ENCODE measurements at regions not wholly inside any gene's neighbourhood (a gene's known extent, or its start where the extent isn't known, plus 50 kb on each side); places are given as distances from the start of the nearest gene placed in this dataset.
"Not testable (repeated sequence)": the region's sequence is repeated elsewhere in the genome, so short reads cannot be mapped to it uniquely, and the experiment has no call there.

DNA sequence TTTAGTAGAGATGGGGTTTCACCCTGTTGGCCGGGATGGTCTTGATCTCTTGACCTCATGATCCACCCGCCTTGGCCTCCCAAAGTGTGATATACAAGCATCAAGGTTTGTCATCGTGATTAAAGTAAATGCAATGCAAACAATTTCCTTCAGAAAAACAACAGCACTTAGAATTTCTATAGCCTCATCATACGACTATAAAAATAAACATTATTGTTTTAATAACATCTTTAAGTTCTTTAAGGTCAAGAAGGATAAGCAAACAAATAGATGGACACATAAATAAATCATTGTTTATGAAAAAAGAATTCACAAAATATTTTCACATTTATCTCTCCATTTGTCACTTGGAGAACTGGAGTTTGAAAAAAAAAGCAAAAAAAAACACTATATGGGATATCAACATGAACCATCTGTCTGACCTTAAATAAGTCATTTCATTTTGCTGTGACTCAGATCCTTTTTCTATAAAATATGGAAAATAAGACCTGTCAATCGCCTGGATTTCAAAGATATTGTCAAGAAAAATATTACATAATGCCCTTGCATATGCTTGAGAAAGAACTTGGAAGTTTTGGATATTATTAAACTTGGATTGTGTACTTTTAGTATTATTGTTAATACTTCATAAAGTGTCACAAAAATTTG, 642.0 kb upstream of the KCNMB2 start:
- no peak for DNase-seq (ENCODE audit: low read depth in 2 of 2)

DNA sequence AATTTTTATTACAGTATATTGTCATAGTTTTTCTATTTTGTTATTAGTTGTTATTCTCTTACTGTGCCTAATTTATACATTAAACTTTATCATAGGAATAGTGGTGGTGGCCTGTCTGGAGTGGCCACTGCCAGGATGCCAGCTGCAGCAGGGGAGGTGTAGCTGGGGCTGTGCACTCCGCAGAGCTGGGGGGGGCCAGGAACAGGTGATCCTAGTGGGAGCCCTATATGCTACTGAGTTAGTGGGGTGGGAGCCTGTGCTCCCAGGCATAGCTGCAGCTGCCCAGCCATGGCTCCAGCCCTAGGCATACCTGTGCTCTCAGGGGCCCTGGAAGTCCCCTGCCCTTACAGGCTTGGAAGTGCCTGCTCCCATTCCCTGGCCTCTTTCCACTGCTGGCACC, 638.1 kb upstream of the KCNMB2 start:
- no peak for DNase-seq (ENCODE audit: low read depth in 2 of 2)

DNA sequence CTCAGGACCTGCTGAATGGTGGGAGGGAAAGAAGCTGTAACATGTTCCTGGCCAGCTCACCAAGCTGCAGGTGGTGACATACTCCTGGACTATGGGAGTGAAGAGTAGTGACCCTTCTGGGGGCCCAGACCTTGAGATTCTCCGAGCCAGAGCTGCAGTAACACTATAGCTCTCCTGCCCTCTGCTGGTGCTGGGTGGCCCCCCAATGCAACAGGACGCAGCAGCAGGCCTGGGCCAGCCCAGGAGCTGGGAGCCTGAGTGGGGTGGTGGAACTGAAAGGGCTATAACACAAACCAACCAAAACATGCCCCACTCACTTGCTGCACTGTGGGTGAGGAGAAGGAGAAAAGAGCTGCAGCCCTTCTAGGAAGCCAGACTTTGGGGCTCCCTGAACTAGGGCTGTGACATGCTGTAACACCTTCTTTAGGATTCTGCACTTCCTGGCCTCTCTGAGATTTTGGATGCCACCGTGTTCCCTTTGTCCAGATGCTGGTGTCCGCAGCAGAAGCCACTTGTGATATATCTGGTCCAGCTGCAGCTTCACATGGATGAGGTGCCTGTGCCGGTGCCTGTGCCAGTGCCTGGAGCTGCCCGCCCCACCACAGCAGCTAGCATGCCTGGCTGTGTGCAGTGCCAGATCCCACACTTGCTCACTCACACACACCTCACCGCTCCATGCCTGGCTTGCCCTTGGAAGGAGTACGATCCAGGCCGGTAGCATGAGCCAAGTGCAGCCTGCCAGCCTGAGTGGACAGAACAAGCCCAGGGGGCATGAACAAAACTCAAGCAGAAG, 636.8 kb upstream of the KCNMB2 start:
- no peak for DNase-seq (ENCODE audit: low read depth in 2 of 2)

DNA sequence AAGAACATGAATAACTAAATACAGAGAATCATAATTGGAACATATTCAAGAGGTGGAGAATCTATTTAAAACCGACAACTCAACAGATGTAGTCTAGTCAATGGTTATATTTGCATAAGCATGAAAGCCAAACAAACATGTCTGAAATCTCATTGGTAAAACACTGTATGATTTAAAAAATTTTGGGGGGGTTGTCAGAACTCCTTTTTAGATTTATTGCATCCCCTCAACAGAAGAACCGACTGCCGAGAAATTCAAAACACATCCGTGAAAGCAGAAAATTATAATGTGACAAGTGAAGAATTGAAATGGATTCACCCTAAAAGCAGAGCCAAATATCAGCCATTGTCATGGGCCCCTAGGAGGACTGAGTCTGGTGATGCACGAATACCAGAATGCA, 633.4 kb upstream of the KCNMB2 start:
- no peak for DNase-seq (ENCODE audit: low read depth in 2 of 2)

DNA sequence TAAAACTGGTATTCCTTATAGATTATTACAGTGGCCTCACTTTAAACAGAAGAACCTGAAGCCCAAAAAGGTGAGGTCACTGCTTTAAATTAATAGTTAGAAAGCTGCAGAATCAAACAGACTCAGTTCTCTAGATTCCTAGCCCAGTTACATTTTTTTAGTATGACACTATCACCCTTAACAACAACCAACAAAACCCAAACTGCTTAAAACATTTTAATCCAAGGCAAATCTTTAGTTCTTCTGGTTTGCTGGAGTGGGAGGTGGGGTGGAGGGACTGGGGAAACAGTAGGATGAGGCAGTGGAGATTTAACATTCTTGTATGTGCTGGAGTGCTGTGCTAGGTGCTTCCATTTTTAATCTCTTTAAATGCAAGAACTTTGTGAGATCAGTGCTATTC, 631.6 kb upstream of the KCNMB2 start:
- no peak for DNase-seq (ENCODE audit: low read depth in 2 of 2)

DNA sequence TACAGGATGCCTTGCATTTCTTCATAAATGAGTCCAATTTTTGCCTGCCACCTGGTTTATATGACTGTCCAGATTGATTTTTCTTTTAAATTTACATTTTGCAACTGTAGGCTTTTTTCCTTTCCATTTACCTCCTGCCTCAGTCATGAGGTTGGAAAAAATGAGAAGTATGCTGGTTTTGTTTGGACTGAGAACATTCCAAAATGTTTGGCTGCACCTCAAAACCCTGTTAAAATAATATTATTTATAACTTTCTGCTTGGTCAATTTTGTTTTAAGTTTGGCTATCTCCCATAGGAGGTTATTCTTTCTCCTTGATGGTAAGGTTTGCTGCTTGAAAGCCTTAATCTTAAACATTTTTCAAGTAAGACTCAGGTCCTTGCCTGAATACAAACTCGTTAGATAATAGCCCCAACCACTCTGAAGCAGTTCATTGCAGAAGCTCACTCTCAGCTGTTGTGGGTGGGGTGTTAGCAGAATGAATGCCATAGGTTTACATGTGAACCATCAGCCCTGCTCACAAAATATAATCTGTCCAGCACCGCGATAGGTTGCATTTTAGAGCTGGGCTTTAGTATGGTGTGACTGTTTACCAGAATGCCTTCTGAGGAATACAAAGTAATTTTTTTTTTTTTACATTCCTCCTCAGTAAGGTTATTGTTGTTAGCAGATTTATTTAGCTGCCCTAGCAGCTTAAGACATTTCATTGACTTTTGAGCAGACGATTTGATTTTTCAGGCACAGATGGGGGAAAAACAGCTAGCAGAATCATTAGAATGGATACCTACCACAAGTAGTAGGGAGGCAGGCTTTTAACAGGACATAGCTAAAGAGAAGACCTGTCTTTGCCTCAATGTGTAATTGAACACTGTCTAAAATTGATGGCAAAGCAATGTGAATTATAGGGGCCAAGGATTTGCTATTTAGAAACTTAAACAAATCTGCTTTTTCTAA, 630.8 kb upstream of the KCNMB2 start:
- DNase-seq (ENCODE audit: low read depth in 2 of 2) = no peak

DNA sequence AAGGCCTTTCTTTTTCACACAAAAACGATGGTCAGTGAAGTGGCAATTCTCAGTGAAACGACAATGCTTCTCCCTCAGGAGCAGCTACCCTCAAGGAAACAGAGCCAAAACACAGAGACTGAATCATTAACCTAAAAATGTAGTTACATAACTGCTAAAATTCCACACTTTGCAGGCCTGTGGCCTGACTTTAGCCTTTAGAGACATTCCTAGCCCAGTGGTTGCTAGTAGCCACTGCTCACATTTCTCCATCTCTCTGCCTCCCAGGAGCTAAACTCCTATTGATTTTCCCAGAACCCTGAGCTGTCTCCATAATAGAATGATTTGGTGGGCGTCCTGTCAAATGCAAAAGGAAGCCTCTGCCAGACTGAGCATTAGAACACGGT, 630.1 kb upstream of the KCNMB2 start:
- no peak for DNase-seq (ENCODE audit: low read depth in 2 of 2)

DNA sequence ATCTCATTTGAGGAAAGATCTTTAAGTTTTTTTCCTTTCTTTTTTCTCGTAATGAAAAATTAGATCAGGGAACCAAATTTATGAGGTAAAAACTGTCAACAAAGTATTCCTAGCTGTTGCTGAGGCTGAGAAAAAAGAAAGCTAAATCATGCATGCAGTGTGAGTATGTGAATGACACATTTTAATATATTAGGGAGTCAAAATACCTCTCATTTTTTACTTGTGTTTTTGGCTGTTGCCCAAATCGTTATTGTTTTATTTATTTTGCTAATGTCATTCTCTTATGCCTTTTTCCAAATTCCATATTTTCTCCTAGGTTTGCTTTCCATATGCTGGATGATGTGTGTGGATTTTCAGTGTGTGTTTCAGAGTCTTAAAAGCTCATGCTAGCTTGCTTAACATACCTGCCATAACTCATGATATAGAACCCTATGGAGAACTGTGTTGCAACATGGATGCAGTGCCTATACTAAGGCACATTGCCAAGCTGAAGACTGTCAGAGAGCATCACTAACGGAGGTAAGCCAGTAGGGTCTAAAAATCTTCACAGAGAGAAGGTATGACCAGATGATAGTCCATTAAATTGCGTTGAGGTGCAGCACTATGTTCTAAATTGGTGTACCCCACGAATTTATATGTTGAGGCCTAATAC, 629.5 kb upstream of the KCNMB2 start:
- no peak for DNase-seq (ENCODE audit: low read depth in 2 of 2)

DNA sequence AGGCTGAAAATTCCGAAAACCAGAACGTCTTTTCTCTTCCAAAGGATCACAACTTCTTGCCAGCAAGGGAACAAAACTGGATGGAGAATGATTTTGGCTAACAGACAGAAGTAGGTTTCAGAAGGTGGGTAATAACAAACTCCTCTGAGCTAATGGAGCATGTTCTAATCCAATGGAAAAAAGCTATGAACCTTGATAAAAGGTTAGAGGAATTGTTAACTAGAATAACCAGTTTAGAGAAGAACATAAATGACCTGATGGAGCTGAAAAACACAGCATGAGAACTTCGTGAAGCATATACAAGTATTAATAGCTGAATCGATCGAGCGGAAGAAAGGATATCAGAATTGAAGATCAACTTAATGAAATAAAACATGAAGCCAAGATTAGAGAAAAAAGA, 626.7 kb upstream of the KCNMB2 start:
- DNase-seq (ENCODE audit: low read depth in 2 of 2) = not testable (repeated sequence)

DNA sequence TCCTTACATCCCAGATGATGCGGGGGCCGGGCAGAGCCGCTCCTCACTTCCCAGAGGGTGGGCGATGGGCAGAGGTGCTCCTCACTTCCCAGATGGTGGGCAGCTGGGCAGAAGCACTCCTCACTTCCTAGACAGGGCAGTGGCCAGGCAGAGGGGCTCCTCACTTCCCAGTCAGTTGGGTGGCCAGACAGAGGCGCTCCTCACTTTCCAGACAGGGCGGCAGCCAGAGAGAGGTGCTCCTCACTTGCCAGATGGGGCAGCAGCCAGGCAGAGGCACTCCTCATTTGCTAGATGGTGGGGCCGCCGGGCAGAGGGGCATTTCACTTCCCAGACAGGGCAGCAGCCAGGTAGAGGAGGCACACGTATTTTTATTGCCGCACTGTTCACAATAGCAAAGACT, 622.0 kb upstream of the KCNMB2 start:
- no peak for DNase-seq (ENCODE audit: low read depth in 2 of 2)

DNA sequence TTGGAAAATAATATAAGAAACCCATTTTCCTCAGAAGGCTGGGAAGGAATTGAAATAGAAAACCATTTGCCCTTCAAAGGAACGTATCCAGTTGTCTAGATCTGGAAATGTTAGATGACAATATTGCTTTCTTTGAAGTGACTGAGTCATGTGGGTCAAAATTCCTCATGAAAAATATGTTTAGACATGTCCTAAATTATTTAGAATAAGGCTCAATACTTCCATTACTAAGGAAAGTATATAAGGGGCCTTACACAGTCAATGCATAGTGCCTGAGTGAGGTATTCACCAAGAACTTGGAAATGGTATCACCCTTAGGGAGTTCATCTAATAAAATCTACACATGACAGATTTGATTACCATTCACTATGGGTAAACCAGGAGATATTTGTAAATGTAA, 619.8 kb upstream of the KCNMB2 start:
- DNase-seq (ENCODE audit: low read depth in 2 of 2) = no peak

DNA sequence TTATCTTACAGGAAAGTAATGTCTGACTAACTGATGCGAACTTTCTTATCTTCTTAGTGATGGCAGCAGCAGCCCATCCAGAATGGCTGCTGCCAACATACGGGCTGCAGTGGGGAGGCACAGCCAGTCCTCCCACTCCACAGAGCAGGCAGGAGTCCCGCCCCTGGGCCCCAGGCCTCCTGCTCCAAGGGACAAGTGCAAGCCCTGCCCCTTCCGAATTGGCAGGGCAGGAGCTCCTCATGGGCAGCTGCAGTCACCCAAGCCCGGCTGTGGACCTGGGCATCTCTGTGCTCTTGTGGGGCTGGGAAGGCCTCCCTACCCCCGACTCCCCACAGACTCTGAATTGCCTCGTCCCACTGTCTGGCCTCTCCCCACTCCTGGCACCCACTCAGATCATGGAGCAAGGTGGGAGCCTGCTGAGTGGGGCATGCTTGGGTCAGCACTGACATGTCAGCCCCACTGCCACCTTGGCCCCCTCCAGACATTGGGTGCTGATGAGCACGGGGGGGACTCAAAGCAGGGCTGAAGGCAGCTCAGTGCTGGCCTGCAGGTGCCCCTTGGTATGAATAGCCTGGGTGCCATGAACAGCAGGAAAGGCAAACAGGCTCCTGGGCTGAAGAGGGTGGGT, 618.9 kb upstream of the KCNMB2 start:
- DNase-seq (ENCODE audit: low read depth in 2 of 2) = no peak

DNA sequence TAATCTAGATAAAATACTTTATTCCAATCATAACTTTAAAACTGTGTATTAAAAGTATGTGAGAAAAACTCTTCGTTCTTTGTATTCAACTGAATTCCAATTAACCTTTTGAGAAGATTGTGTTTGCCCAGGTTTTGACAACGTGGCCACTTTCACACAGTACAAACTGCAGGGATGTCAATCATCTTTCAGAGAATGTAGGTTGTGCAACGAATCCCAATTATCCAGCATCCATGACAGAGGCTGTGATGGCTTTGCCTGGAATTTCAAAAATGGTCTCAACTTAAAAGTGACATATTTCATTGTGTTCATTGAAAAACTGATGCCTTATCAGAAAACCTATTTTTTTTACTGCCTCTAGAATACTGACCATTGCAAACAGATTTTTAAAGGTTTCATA, 615.1 kb upstream of the KCNMB2 start:
- no peak for DNase-seq (ENCODE audit: low read depth in 2 of 2)

DNA sequence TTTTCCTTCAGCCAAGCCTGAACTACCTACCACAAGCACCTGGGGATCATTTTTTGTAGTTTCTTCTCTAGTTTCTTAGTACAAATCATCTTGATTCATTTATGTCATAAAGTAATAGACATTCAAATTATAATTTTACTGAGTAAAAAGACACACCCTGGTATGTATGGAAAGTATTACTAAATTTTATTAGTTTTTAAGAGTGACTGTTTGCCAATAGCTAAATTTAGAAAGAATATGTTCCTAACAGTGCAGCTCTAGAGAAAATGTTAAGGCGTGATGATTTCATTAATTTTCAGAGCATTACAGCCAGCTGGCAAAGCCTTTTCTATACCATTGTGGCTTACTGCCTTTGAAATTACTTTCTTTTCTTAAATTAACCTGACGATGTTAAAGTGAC, 612.0 kb upstream of the KCNMB2 start:
- DNase-seq (ENCODE audit: low read depth in 2 of 2) = no peak

DNA sequence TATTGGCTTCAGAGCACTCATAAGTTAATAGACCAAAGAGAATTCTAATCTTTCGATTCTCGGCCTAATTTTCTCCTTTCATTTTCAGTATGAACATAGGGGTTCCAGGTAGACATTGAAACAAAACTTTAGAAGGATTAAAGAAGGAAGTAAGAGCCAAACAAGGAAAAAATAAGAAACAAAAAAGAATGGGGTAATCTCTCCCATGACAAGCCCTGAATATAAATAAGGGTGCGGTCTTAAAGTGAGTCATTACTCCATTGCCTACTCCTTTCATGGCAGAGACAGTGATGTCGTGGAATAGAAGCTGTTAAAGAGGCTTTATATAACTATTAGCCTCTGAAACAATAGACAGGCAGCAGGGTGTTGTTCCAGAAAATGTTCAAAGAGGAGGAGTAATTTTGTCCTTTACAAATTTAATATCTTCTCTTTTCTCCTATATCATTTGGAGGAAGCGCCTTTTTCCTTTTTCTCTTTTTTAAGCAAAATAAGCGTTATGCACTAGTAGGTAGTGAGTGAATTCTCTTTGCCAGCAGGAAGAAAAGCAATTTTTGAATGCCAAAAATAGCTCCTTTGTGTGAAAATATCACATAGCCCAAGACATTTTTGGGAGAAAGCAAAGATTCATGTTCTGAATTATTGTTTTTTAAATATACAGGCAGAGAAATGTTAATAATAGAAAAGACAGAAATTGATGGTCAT, 607.9 kb upstream of the KCNMB2 start:
- DNase-seq (ENCODE audit: low read depth in 2 of 2) = no peak

DNA sequence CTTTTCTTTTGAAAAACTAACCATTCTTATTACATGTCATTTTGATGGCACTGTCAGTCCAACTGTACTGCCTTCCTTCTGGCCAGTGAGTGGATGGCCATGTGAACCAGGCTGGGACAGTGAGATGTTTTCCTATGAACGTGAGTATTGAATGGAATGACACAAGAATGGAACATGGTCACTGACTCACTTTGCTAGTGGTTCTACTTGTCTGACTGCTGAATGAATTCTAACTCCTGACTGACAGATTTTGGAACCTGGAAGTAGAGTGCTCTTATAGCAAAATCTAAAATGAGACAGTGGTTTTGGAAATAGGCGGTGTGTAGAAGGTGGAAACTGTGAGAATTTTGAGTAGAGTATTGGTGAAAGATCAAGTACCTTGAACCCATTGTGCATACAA, 606.9 kb upstream of the KCNMB2 start:
- DNase-seq (ENCODE audit: low read depth in 2 of 2) = no peak

DNA sequence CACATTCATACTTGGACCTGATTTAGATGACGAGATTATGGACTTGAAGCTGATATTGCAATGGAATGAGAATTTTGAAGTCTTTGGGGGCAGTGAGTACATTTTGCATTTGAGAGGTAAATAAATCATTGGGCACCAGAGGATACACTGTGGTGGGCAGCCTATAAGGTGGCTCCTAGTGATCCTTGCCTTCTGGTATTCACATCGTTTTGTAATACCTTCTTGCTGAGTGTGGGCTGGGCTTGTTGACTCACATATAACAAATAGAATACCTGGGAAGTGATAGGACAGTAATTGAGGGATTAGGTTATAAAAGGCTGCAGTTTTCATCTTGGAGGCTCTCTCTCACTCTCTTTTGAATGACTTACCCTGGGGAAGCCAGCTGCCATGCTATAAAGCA, 605.5 kb upstream of the KCNMB2 start:
- no peak for DNase-seq (ENCODE audit: low read depth in 2 of 2)

DNA sequence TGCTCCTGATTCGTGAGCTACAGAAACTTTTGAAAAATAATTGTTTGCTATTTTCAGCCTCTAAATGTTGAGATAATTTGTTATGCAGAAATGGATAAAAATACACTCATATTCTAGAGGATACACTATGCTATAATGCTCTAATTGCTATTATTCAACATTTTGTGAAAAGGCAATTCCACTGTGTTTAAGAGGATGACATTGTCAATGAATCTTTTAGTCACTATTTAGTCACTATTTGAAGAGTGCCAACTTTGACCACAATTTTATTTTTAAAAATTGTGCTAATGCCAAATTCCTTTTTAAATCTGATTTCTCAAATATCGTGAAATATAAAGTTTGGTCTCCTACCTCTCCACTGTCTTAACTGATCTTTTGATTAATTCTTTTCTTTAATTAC, 604.9 kb upstream of the KCNMB2 start:
- DNase-seq (ENCODE audit: low read depth in 2 of 2) = no peak

DNA sequence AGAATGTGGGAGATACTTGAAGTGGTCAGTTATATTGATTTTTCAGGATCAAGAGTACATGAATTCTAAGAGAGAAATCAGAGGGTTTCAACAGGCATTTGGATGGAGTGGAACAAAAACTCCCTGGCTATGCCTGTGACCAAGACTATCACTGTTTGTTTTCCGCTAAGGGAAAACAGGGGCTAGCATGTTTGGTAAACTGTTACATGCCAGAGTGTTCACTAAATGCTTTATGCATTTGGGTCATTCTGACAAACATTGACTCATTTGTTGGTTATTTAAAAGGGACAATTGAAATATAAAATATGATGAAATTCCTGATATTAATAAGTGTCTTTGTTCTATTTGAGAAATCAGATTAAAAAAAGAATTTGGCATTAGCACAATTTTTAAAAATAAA, 603.9 kb upstream of the KCNMB2 start:
- no peak for DNase-seq (ENCODE audit: low read depth in 2 of 2)

DNA sequence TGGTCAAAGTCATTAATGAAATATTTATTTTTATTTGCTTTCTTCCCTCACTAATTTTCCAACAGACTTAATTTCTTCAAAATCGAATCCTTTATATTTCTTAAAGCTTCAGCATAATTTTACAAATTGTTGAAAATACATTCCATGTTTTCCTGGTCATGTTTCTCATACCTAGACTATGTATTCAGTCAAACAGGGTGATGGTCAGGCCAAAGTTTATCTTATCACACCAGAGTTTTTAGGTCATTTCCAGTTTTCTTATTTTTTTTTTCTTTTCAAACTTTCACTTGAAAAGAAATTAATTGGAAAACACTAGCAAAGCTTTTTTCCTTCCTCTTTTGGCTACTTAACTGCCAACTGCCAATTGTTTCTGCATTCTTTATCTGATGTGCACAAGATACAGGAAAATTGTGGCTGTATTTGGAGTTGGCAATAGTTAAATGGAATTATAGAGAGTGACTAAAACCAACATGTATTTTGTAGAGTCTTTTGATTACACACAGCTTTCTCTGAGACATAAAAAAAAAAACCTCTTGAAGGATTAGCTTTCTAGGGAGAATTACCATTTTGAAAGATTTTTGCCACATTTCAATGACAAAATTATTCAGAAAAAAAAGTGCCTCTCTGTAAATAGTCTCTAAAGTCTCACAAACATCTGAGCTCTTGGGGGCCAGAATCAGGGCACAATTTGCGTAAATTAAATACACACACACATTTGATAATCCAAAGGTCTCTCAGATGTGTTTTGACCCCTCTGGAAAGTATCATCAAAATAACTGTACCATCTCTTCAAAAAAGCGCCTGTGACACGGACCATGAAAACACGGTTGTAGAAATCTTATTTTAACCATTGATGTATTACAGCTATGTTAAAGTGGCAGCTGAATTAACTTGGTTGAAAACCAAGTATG, 603.2 kb upstream of the KCNMB2 start:
- no peak for DNase-seq (ENCODE audit: low read depth in 2 of 2)

Measured in activated CD4-positive, alpha-beta T cell treated with anti-CD3 and anti-CD28 coated beads for 24 hours (primary cell).